ENCODE measurements at regions not wholly inside any gene's neighbourhood (a gene's known extent, or its start where the extent isn't known, plus 50 kb on each side); places are given as distances from the start of the nearest gene placed in this dataset.

- H3K36me3 ChIP-seq (replicated peaks in 1 of 2; ENCODE audit: control insufficient read depth in 1 of 2, insufficient read depth in 2 of 2, low read length in 1 of 2) = no peaks in the 10 kb centered on the region
- no peak for TF ChIP-seq RXRA (IDR thresholded peaks at IDR 0.05; ENCODE audit: borderline replicate concordance, low read depth)
- TF ChIP-seq MAX (IDR thresholded peaks at IDR 0.05; ENCODE audit: low read depth) = no peak
- no peak for TF ChIP-seq IRF3 (IDR thresholded peaks at IDR 0.05; ENCODE audit: low read depth, low read length)
- TF ChIP-seq YY1 (IDR thresholded peaks at IDR 0.05; ENCODE audit: low read depth) = no peak
- no peak for TF ChIP-seq GATA2 (CRISPR knock-in tag; IDR thresholded peaks at IDR 0.05)
- TF ChIP-seq SMC3 (IDR thresholded peaks at IDR 0.05; ENCODE audit: low read depth, low read length) = no peak
- no peak for TF ChIP-seq FOXJ3 (CRISPR knock-in tag; IDR thresholded peaks at IDR 0.05)
- no peak for TF ChIP-seq FOXM1 (IDR thresholded peaks at IDR 0.05; ENCODE audit: low read depth)
- no peak for TF ChIP-seq MEF2A (IDR thresholded peaks at IDR 0.05; ENCODE audit: borderline replicate concordance, low read depth)
- TF ChIP-seq POLR2AphosphoS5 (IDR thresholded peaks at IDR 0.05; ENCODE audit: low read depth, low read length) = no peak
- TF ChIP-seq SIN3A (IDR thresholded peaks at IDR 0.05; ENCODE audit: borderline replicate concordance, low read depth, low read length) = no peak
- TF ChIP-seq TEAD4 (IDR thresholded peaks at IDR 0.05; ENCODE audit: borderline replicate concordance, insufficient read depth) = no peak
- no peak for TF ChIP-seq NFIC (IDR thresholded peaks at IDR 0.05; ENCODE audit: borderline replicate concordance)
- ChIA-PET CTCF (interaction anchor here (1.1 to 1.2 kb wide), 2 partner anchors 10 to 11 kb away, joined by 3 to 4 read pairs; no protein-coding TSS in a partner anchor), POLR2A (no interaction called here)
- H3K27me3 ChIP-seq (ENCODE audit: insufficient read depth) = no peaks in the 10 kb centered on the region
- no peaks in the 10 kb centered on the region for H3K9me2 ChIP-seq
- no peaks in the 10 kb centered on the region for H3F3A ChIP-seq (replicated peaks; ENCODE audit: insufficient read depth)
- H3K9ac ChIP-seq = no peak overlapping the region
- H3K4me2 ChIP-seq = no peak overlapping the region
- no peaks in the 10 kb centered on the region for H3K79me2 ChIP-seq (ENCODE audit: insufficient read depth)
- H2AFZ ChIP-seq (ENCODE audit: low read depth) = no peak overlapping the region
- H3K4me3 ChIP-seq (ENCODE audit: low read depth in 2 of 2, low read length in 1 of 2) = no peak overlapping the region
- 0% methylated on average over 1 of the region's 1 CpG for WGBS (ENCODE audit: low lambda C conversion rate)
- no peaks in the 10 kb centered on the region for H4K20me1 ChIP-seq (ENCODE audit: insufficient read depth)
- H3K27ac ChIP-seq (ENCODE audit: low read depth in 2 of 2, low read length in 1 of 2) = no peak overlapping the region
- DNase-seq = no peak
- no peaks in the 10 kb centered on the region for H3K4me1 ChIP-seq (ENCODE audit: control insufficient read depth in 1 of 2, insufficient read depth in 2 of 2, low read depth in 1 of 2, low read length in 1 of 2)
- no peaks in the 10 kb centered on the region for H3K9me3 ChIP-seq
Measured at GRCh38 chr9:102642651-102643050, 352.5 kb upstream of the CYLC2 start.

GRCh38 chr9:102631559-102631958 is 363.6 kb upstream of the CYLC2 start:
- no peaks in the 10 kb centered on the region for H3K36me3 ChIP-seq (replicated peaks in 1 of 2; ENCODE audit: control insufficient read depth in 1 of 2, insufficient read depth in 2 of 2, low read length in 1 of 2)
- H2AFZ ChIP-seq (ENCODE audit: low read depth) = no peak overlapping the region
- CTCF ChIA-PET = interaction anchor here (0.9 kb wide), 1 partner anchor 12 kb away, joined by 3 read pairs; no protein-coding TSS in a partner anchor
- H3K9ac ChIP-seq = no peak overlapping the region
- no peaks in the 10 kb centered on the region for H3K4me1 ChIP-seq (ENCODE audit: control insufficient read depth in 1 of 2, insufficient read depth in 2 of 2, low read depth in 1 of 2, low read length in 1 of 2)
- no peak overlapping the region for H3K4me2 ChIP-seq
- no peak overlapping the region for H3K27ac ChIP-seq (ENCODE audit: low read depth in 2 of 2, low read length in 1 of 2)
- H3K9me3 ChIP-seq = 0 out of 2 replicates have a peak, but pooled peaks cover 6% of the 10 kb centered on the region
- POLR2A ChIA-PET = no interaction called here
- TF ChIP-seq RCOR1 (IDR thresholded peaks at IDR 0.05; ENCODE audit: low read length) (no peak), RAD21 (IDR thresholded peaks at IDR 0.05; ENCODE audit: low read length) (peak; percentile 28; the same call in 1 of the 2 replicates), CTCF (IDR thresholded peaks at IDR 0.05) (peak; percentile 48)
- H3K79me2 ChIP-seq (ENCODE audit: insufficient read depth) = no peaks in the 10 kb centered on the region
- H3F3A ChIP-seq (replicated peaks; ENCODE audit: insufficient read depth) = no peaks in the 10 kb centered on the region
- no peak for DNase-seq
- no peaks in the 10 kb centered on the region for H4K20me1 ChIP-seq (ENCODE audit: insufficient read depth)
- no peaks in the 10 kb centered on the region for H3K27me3 ChIP-seq (ENCODE audit: insufficient read depth)
- H3K4me3 ChIP-seq (ENCODE audit: low read depth in 2 of 2, low read length in 1 of 2) = no peak overlapping the region
- no peaks in the 10 kb centered on the region for H3K9me2 ChIP-seq
